GM12892 (cell line): ENCODE measurements at regions not wholly inside any gene's neighbourhood (a gene's known extent, or its start where the extent isn't known, plus 50 kb on each side); places are given as distances from the start of the nearest gene placed in this dataset.

Source experiments
- POLR2A ChIP-seq: IDR thresholded peaks from 2 replicates; pipeline ENCODE4 v1.6.1; 2011; ENCODE audit warnings: low read depth, low read length, control low read depth
- POLR2AphosphoS5 ChIP-seq: IDR thresholded peaks from 2 replicates; pipeline ENCODE4 v1.6.1; 2011; ENCODE audit warnings: low read depth, low read length, control low read depth
- TAF1 ChIP-seq: IDR thresholded peaks from 2 replicates; pipeline ENCODE4 v1.6.1; 2011; ENCODE audit warnings: low read depth, mild to moderate bottlenecking, control low read depth, low read length, borderline replicate concordance

- no peak for TF ChIP-seq POLR2A
- no peak for TF ChIP-seq POLR2AphosphoS5
- TF ChIP-seq TAF1 = no peak
These were observed 184.6 kb downstream of the ZFP36L2 start for GRCh38 chr2:43041661-43042360.
